Lower leg skin (tissue), 4 donors: ENCODE measurements at regions not wholly inside any gene's neighbourhood (a gene's known extent, or its start where the extent isn't known, plus 50 kb on each side); places are given as distances from the start of the nearest gene placed in this dataset.

Experiments
- DNase-seq, 2 donors: peaks; one replicate each; pipeline ENCODE4 v3.0.0-alpha.2; 2019; ENCODE audit warnings: low spot score in 2 of 2
- H3K4me3 ChIP-seq: fragments of 200-600 bp; sonication (generic); 2 replicates; pipeline ENCODE4 v1.5.1; 2017; ENCODE audit warnings: mild to moderate bottlenecking, low read depth; ENCODE audit not compliant: poor library complexity, severe bottlenecking
- CTCF ChIP-seq, 3 donors: fragments of 450-650 bp; IDR thresholded peaks; one replicate each; pipeline ENCODE4 v1.5.1; 2016; ENCODE audit warnings: antibody characterized with exemption in 3 of 3, mild to moderate bottlenecking in 3 of 3, moderate library complexity in 2 of 3
- POLR2A ChIP-seq, 2 donors: fragments of 450-650 bp; IDR thresholded peaks; one replicate each; pipeline ENCODE4 v1.6.1; 2016 to 2017; ENCODE audit warnings: antibody characterized with exemption in 2 of 2, mild to moderate bottlenecking in 1 of 2, moderate library complexity in 1 of 2
- WGBS, 2 donors: methylation state at CpG; one replicate each; pipeline ENCODE4 v1.1.5; 2018; 5-methylcytosine and 5-hydroxymethylcytosine counted together
- intact Hi-C: fragments of 100-400 bp; cut with DNase I; formaldehyde crosslinking; loops from one replicate; pipeline ENCODE4 v1.15.0; 2023; ENCODE audit warnings: low total_unique reads

- intact Hi-C loops = no loop called here
- H3K4me3 ChIP-seq = no peak overlapping the region
- no peak for DNase-seq
- no peak for TF ChIP-seq POLR2A (IDR thresholded peaks at IDR 0.05)
- no peak for TF ChIP-seq CTCF (IDR thresholded peaks at IDR 0.05)
- WGBS, 2 donors = 71 to 89% methylated on average over 2 of the region's 2 CpGs
Measured at GRCh38 chr6:121499666-121500065, 64.2 kb downstream of the GJA1 start.

DNA sequence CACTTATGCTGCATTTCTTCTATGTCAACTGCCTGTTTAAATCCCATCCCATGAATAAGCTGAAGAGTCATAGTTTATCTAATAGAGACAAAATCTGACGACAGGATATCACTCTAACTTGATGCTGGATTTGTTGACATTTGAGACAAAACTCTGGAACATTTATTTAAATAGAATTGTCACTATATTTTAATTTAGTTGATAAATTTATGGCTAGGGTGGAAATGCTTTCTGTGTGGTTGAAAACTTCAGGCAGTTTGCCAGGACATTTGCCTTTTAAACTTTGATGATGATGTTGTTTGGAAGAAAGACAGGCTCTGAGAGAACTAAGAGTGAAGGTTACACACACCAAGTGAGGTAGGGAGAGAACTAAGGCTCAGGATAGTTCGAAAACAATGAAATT, 68.1 kb downstream of the GJA1 start:
- WGBS, 2 donors = 51 to 56% methylated on average over 2 of the region's 2 CpGs
- H3K4me3 ChIP-seq = no peak overlapping the region
- intact Hi-C loops = no loop called here
- DNase-seq = no peak
- no peak for TF ChIP-seq POLR2A (IDR thresholded peaks at IDR 0.05)

DNA sequence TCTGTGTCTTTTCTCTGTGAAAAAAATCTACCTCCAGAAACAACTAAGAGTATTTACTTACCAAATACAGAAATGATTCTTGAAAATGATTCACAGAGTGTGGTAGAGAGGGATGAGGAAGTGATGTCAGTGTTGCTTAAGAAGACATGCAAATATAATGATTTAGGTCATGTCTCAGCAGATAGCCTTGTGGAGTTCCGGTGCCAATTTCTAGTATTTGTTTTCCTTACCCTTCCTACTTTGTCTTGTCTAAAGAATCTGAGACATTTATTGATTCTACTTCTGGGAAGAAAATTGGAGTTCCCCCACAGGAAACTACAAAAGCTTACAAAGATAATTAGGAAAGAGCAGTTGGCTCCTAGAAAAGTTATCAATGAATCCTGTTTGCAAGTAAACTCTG, 68.8 kb downstream of the GJA1 start:
- no peak for DNase-seq
- no peak overlapping the region for H3K4me3 ChIP-seq
- intact Hi-C loops = no loop called here
- 41 to 44% methylated on average over 1 of the region's 1 CpG for WGBS, 2 donors
- TF ChIP-seq POLR2A (IDR thresholded peaks at IDR 0.05) (no peak), CTCF (IDR thresholded peaks at IDR 0.05) (no peak)

GRCh38 chr6:121505284-121505683, 69.8 kb downstream of the GJA1 start:
- no peak for DNase-seq
- 71 to 98% methylated on average over 2 of the region's 2 CpGs for WGBS, 2 donors
- intact Hi-C loops = no loop called here

DNA sequence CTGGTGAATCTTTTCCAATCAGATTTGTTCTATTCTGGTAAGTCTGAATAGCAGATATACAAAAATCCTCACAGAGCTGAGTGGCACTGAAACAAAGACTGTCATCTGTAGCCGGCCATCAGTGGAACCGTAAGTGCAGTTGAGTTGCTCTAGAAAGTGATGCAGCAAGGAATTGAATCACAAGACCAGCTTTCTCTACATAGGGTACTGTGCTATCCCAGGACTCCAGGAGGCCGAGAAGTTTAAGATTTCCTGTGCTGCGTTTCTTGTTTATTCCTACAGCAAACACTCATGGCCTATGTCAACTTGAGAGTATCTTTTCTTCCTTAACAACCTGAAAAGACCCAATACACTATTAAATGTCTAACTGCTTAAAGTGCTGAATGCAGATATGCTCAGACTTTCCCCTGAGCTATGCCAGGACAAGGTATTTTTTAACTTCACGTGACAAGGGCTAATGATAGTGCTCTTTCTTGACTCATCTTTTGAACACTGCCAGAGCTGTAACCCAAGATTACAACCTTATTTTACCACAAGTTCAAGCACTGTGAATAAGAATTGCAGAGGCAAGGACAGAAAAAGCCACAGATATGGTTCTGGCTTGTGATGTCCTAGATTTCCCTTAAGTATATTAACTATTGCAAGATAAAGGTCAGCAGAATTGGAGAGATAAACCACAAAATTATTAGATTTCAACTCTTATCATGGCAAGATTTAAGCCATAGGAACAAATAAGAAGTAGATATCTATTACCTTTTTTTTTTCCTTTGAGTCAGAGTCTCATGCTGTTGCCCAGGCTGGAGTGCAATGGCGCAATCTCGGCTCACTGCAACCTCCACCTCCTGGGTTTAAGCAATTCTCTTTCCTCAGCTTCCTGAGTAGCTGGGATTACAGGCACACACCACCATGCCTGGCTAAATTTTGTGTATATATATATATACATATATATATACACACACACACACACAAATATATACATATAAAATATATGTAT, 71.6 kb downstream of the GJA1 start:
- no peak for TF ChIP-seq CTCF (IDR thresholded peaks at IDR 0.05)
- TF ChIP-seq POLR2A (IDR thresholded peaks at IDR 0.05) = no peak

More at GRCh38 chr6:121505284-121505683, 69.8 kb downstream of the GJA1 start:
- TF ChIP-seq CTCF (IDR thresholded peaks at IDR 0.05) (no peak), POLR2A (IDR thresholded peaks at IDR 0.05) (no peak)
- H3K4me3 ChIP-seq = no peak overlapping the region

DNA sequence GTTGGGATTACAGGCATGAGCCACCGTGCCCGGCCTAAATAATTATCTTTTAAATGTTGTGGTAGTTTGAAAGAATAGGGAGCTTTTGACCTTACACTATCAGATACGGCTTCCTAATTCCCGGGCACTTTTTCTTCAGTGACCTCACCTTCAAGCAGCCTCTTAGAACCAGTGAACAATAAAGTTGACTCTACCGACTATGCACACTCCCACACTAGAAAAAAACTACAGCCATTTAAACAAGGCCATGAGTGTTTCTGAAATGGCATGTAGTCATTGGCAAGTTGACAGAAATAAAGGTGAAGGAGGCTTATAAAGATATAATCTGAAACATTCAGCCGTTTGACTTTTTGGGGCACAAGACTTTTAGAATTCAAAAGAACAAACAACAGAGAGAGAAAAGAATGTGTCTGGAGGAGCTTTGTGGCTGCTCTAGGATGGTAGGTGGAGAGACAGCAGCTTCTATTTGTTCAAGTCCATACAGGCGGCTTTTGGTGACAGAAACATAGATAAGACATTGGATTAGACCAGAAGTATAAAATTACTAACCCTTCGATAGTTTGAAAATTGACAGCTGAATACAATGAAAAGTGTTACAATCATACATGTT, 75.2 kb downstream of the GJA1 start:
- no peak for DNase-seq
- no peak overlapping the region for H3K4me3 ChIP-seq
- 62 to 70% methylated on average over 8 of the region's 8 CpGs for WGBS, 2 donors
- intact Hi-C loops = no loop called here
- no peak for TF ChIP-seq POLR2A (IDR thresholded peaks at IDR 0.05)
- no peak for TF ChIP-seq CTCF (IDR thresholded peaks at IDR 0.05)

More for the DNA sequence above, 71.6 kb downstream of the GJA1 start:
- H3K4me3 ChIP-seq = no peak overlapping the region
- intact Hi-C loops = no loop called here
- no peak for DNase-seq
- WGBS, 2 donors = 72 to 77% methylated on average over 7 of the region's 7 CpGs
